Endothelial cell of umbilical vein (primary cell): ENCODE measurements at regions not wholly inside any gene's neighbourhood (a gene's known extent, or its start where the extent isn't known, plus 50 kb on each side); places are given as distances from the start of the nearest gene placed in this dataset.

Experiments
- BruUV-seq: library from RNA; stranded (reverse); fragments of 400-500 nt; replicated peaks from 2 replicates; lab custom pipeline; 2021; lab: Mats Ljungman, UMichigan
- CTCF ChIA-PET: fragments of 300-600, 350-600 bp; sonication (Branson Sonifier 250); formaldehyde crosslinking; loops from one replicate; lab custom pipeline; 2021; ENCODE audit warnings: antibody characterized with exemption, inconsistent platforms; lab: Charles Lee
- POLR2A ChIA-PET: fragments of 300-600, 350-600 bp; sonication (Branson Sonifier 250); formaldehyde crosslinking; loops from one replicate; lab custom pipeline; 2021; ENCODE audit warnings: antibody characterized with exemption, inconsistent platforms; lab: Charles Lee
- DNase-seq: peaks from one replicate; pipeline ENCODE4 v3.0.0-alpha.2; 2011; ENCODE audit warnings: low read depth, low spot score
- FAIRE-seq: peaks from 2 replicates; lab custom pipeline; 2011; peaks lifted over from hg19 to GRCh38; lab: Jason Lieb, UNC
- H2AFZ ChIP-seq: 2 replicates; pipeline ENCODE4 v1.6.0; 2012; ENCODE audit warnings: low read depth, low read length, control low read depth, inconsistent platforms
- H3K27ac ChIP-seq: 2 replicates; pipeline ENCODE4 v1.5.1; 2011; ENCODE audit warnings: low read depth, mild to moderate bottlenecking, control low read depth, low read length, moderate library complexity; ENCODE audit not compliant: insufficient read depth
- H3K27me3 ChIP-seq, 2 experiments: 2 replicates each; pipeline versions ENCODE4 v1.6.0 to v1.6.1; 2011; ENCODE audit warnings: low read length in 2 of 2, mixed read lengths in 1 of 2; ENCODE audit not compliant: control insufficient read depth in 2 of 2, insufficient read depth in 2 of 2
- H3K36me3 ChIP-seq, 2 experiments: 2 replicates in 1 of 2; 3 replicates in 1 of 2; pipeline ENCODE4 v1.5.1; 2011; ENCODE audit warnings: low read length in 2 of 2, mild to moderate bottlenecking in 1 of 2, moderate library complexity in 1 of 2; ENCODE audit not compliant: control insufficient read depth in 2 of 2, insufficient read depth in 2 of 2; ENCODE audit errors: extremely low read depth in 1 of 2
- H3K4me1 ChIP-seq: 3 replicates; pipeline ENCODE4 v1.5.1; 2011; ENCODE audit warnings: mild to moderate bottlenecking, low read length; ENCODE audit not compliant: control insufficient read depth, insufficient read depth; ENCODE audit errors: extremely low read depth
- H3K4me2 ChIP-seq: 2 replicates; pipeline ENCODE4 v1.6.1; 2011; ENCODE audit warnings: low read length, control low read depth, mixed read lengths; ENCODE audit not compliant: insufficient read depth
- H3K4me3 ChIP-seq, 3 experiments: fragments of 200-600 bp in 1 of 3; sonication (generic), shearing (Covaris generic) in 1 of 3; replicated peaks in 1 of 3; 2 replicates each; pipeline ENCODE4 v1.5.1; 2011 to 2016; ENCODE audit warnings: control low read depth in 3 of 3, low read length in 3 of 3, mild to moderate bottlenecking in 2 of 3, inconsistent platforms in 1 of 3, low read depth in 1 of 3, moderate library complexity in 1 of 3; ENCODE audit not compliant: insufficient read depth in 1 of 3
- H3K79me2 ChIP-seq: 2 replicates; pipeline ENCODE4 v1.6.0; 2012; ENCODE audit warnings: low read length, inconsistent platforms; ENCODE audit not compliant: control insufficient read depth, insufficient read depth
- H3K9ac ChIP-seq: replicated peaks from 2 replicates; pipeline ENCODE3; 2011; ENCODE audit warnings: low read length, control low read depth; ENCODE audit not compliant: insufficient read depth; ENCODE audit errors: extremely low read depth
- H3K9me1 ChIP-seq: replicated peaks from 3 replicates; pipeline ENCODE4 v1.6.0; 2011; ENCODE audit warnings: mild to moderate bottlenecking, low read length; ENCODE audit not compliant: control insufficient read depth, insufficient read depth; ENCODE audit errors: extremely low read depth
- H3K9me3 ChIP-seq: replicated peaks from 2 replicates; pipeline ENCODE4 v1.5.1; 2012; ENCODE audit warnings: low read length, inconsistent platforms; ENCODE audit not compliant: control insufficient read depth, insufficient read depth
- H4K20me1 ChIP-seq: replicated peaks from 2 replicates; pipeline ENCODE3; 2011; ENCODE audit warnings: mild to moderate bottlenecking, low read length; ENCODE audit not compliant: control insufficient read depth, insufficient read depth; ENCODE audit errors: extremely low read depth
- CTCF ChIP-seq, 2 donors: IDR thresholded peaks; 1 replicate in 1 of 2; 2 replicates in 1 of 2; pipeline ENCODE4 v1.5.1; 2011; ENCODE audit warnings: low read length in 2 of 2, mild to moderate bottlenecking in 2 of 2, moderate library complexity in 2 of 2, control low read depth in 1 of 2, inconsistent platforms in 1 of 2, low read depth in 1 of 2; ENCODE audit not compliant: insufficient read depth in 1 of 2; ENCODE audit errors: extremely low read depth in 1 of 2
- EZH2 ChIP-seq: IDR thresholded peaks from 2 replicates; pipeline ENCODE4 v1.6.1; 2012; ENCODE audit warnings: borderline replicate concordance, low read depth, mild to moderate bottlenecking, moderate library complexity, low read length, inconsistent platforms; ENCODE audit not compliant: severe bottlenecking
- FOS ChIP-seq: IDR thresholded peaks from 2 replicates; pipeline ENCODE4 v1.6.1; 2011; ENCODE audit warnings: mild to moderate bottlenecking, low read length, moderate library complexity, borderline replicate concordance; ENCODE audit not compliant: insufficient read depth
- GATA2 ChIP-seq: IDR thresholded peaks from 2 replicates; pipeline ENCODE4 v1.7.0; 2011; ENCODE audit warnings: low read depth, mild to moderate bottlenecking, moderate library complexity, mixed read lengths, low read length; ENCODE audit not compliant: insufficient read length, insufficient read depth
- JUN ChIP-seq: IDR thresholded peaks from 2 replicates; pipeline ENCODE4 v1.6.1; 2011; ENCODE audit warnings: borderline replicate concordance, low read depth; ENCODE audit not compliant: insufficient read length, insufficient read depth
- MAX ChIP-seq: IDR thresholded peaks from 2 replicates; pipeline ENCODE4 v1.6.1; 2011; ENCODE audit not compliant: insufficient read depth, insufficient read length
- MYC ChIP-seq: IDR thresholded peaks from one replicate; pipeline ENCODE4 v1.6.1; 2011; ENCODE audit warnings: mild to moderate bottlenecking, low read depth, low read length
- POLR2A ChIP-seq: IDR thresholded peaks from 2 replicates; pipeline ENCODE4 v1.6.1; 2012; ENCODE audit warnings: low read depth, mild to moderate bottlenecking, control low read depth, low read length
- POLR2AphosphoS5 ChIP-seq: IDR thresholded peaks from 2 replicates; pipeline ENCODE4 v1.6.1; 2012; ENCODE audit warnings: low read depth, mild to moderate bottlenecking, control low read depth, low read length, moderate library complexity; ENCODE audit not compliant: insufficient read depth
- dilution Hi-C: fragments of 300-500 bp; cut with MboI; formaldehyde crosslinking; loops from one replicate; pipeline ENCODE4 v1.15.0; 2019; ENCODE audit warnings: low sequenced_read_pairs; ENCODE audit not compliant: extremely low pct_ligation_motif_present
- intact Hi-C: fragments of 100-400 bp; cut with micrococcal nuclease; formaldehyde crosslinking; loops from one replicate; pipeline ENCODE4 v1.10.0; 2022

- Histone ChIP-seq H3K9me1 (no peaks in the 10 kb centered on the region), H3K4me3 (no peak overlapping the region), H3K9ac (no peak overlapping the region), H3K9me3 (no peaks in the 10 kb centered on the region), H4K20me1 (no peaks in the 10 kb centered on the region), H3K4me2 (no peak overlapping the region), H3K79me2 (no peaks in the 10 kb centered on the region), H3K27ac (no peak overlapping the region), H3K4me1 (no peaks in the 10 kb centered on the region), H2AFZ (no peak overlapping the region), H3K36me3 (no peaks in the 10 kb centered on the region), H3K27me3 (no peaks in the 10 kb centered on the region)
- intact Hi-C loops, result no loop called here
- CTCF ChIA-PET, result no interaction called here
- FAIRE-seq, result no peak
- TF ChIP-seq POLR2AphosphoS5 (no peak), JUN (no peak), CTCF (IDR thresholded peaks at IDR 0.05; ENCODE audit: extremely low read depth in 1 of 2, insufficient read depth in 1 of 2, low read depth in 1 of 2, low read length in 2 of 2) (no peak), GATA2 (no peak), MYC (no peak), POLR2A (no peak), EZH2 (no peak), FOS (no peak), MAX (no peak)
- dilution Hi-C loops, result no loop called here
- BruUV-seq, result no TSS peak
- no peak for DNase-seq
- POLR2A ChIA-PET, result no interaction called here
These were observed 311.4 kb upstream of the FSTL5 start for GRCh38 chr4:162475246-162475645.
